GM12892 (cell line): ENCODE measurements at regions not wholly inside any gene's neighbourhood (a gene's known extent, or its start where the extent isn't known, plus 50 kb on each side); places are given as distances from the start of the nearest gene placed in this dataset.

Source experiments
- POLR2A ChIP-seq: IDR thresholded peaks from 2 replicates; pipeline ENCODE4 v1.6.1; 2011; ENCODE audit warnings: low read depth, low read length, control low read depth
- POLR2AphosphoS5 ChIP-seq: IDR thresholded peaks from 2 replicates; pipeline ENCODE4 v1.6.1; 2011; ENCODE audit warnings: low read depth, low read length, control low read depth
- TAF1 ChIP-seq: IDR thresholded peaks from 2 replicates; pipeline ENCODE4 v1.6.1; 2011; ENCODE audit warnings: low read depth, mild to moderate bottlenecking, control low read depth, low read length, borderline replicate concordance

DNA sequence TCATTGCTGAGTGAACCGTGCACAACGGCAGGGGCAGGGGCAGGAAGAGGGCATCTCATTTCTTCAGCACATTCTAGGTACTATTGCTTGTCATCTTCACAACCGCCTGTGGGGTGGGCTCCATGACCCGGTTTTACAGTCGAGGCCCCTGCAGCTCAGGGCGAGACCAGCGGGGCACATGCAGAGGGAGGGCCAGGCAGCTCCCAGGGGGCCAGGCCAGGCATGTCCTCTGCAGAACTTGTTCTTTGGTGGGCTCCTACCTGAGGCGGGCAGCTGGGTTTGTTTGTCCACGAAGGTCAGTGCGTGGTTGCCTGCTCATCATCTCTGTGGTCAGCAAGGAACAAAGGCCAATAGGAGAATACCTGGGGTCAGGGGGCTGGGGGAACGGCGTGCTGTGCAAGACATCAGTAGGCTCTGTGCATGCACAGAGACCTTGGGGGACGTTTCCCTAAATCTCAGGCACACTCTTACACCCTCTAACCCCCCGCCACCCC is 75.1 kb upstream of the LEP start:
- no peak for TF ChIP-seq POLR2A
- no peak for TF ChIP-seq TAF1
- TF ChIP-seq POLR2AphosphoS5, result no peak
